ENCODE measurements at regions not wholly inside any gene's neighbourhood (a gene's known extent, or its start where the extent isn't known, plus 50 kb on each side); places are given as distances from the start of the nearest gene placed in this dataset.

- H3K4me3 ChIP-seq (ENCODE audit: low read depth, low read length), result no peak overlapping the region
- no peak overlapping the region for H3K9ac ChIP-seq
- no peaks in the 10 kb centered on the region for H3K4me1 ChIP-seq
- H3K9me3 ChIP-seq (ENCODE audit: control insufficient read depth, low read length), result no peaks in the 10 kb centered on the region
- H2AFZ ChIP-seq, result no peak overlapping the region
- no peak overlapping the region for H3K27ac ChIP-seq
- H3K4me2 ChIP-seq (ENCODE audit: low read length), result no peak overlapping the region
- H3K27me3 ChIP-seq (ENCODE audit: control insufficient read depth, insufficient read depth, low read length), result no peaks in the 10 kb centered on the region
- TF ChIP-seq CTCF (IDR thresholded peaks at IDR 0.05), result no peak
- H3K79me2 ChIP-seq, result no peaks in the 10 kb centered on the region
- H3K36me3 ChIP-seq (ENCODE audit: control insufficient read depth, insufficient read depth, low read length), result no peaks in the 10 kb centered on the region
Measured at GRCh38 chr9:119500072-119500771, 131.0 kb upstream of the BRINP1 start.

GRCh38 chr9:119487118-119487827 is 118.0 kb upstream of the BRINP1 start:
- Histone ChIP-seq H3K9ac (no peak overlapping the region), H3K4me3 (ENCODE audit: low read depth, low read length) (no peak overlapping the region), H3K27me3 (ENCODE audit: control insufficient read depth, insufficient read depth, low read length) (no peaks in the 10 kb centered on the region), H3K79me2 (no peaks in the 10 kb centered on the region), H3K4me1 (no peaks in the 10 kb centered on the region), H3K4me2 (ENCODE audit: low read length) (no peak overlapping the region), H3K9me3 (ENCODE audit: control insufficient read depth, low read length) (no peaks in the 10 kb centered on the region), H3K36me3 (ENCODE audit: control insufficient read depth, insufficient read depth, low read length) (no peaks in the 10 kb centered on the region), H3K27ac (no peak overlapping the region), H2AFZ (no peak overlapping the region)
- no peak for TF ChIP-seq CTCF (IDR thresholded peaks at IDR 0.05)

GRCh38 chr9:119483153-119483552 is 113.9 kb upstream of the BRINP1 start:
- Histone ChIP-seq H3K4me1 (no peaks in the 10 kb centered on the region), H3K4me2 (ENCODE audit: low read length) (no peak overlapping the region), H3K4me3 (ENCODE audit: low read depth, low read length) (no peak overlapping the region), H3K36me3 (ENCODE audit: control insufficient read depth, insufficient read depth, low read length) (no peaks in the 10 kb centered on the region), H3K9me3 (ENCODE audit: control insufficient read depth, low read length) (no peaks in the 10 kb centered on the region), H2AFZ (no peak overlapping the region), H3K9ac (no peak overlapping the region), H3K27ac (no peak overlapping the region), H3K27me3 (ENCODE audit: control insufficient read depth, insufficient read depth, low read length) (no peaks in the 10 kb centered on the region), H3K79me2 (no peaks in the 10 kb centered on the region)
- no peak for TF ChIP-seq CTCF (IDR thresholded peaks at IDR 0.05)

GRCh38 chr9:119477197-119477596 is 108.0 kb upstream of the BRINP1 start:
- Histone ChIP-seq H3K4me2 (ENCODE audit: low read length) (no peak overlapping the region), H3K9me3 (ENCODE audit: control insufficient read depth, low read length) (no peaks in the 10 kb centered on the region), H3K27me3 (ENCODE audit: control insufficient read depth, insufficient read depth, low read length) (no peaks in the 10 kb centered on the region), H3K4me1 (no peaks in the 10 kb centered on the region), H3K9ac (no peak overlapping the region), H3K4me3 (ENCODE audit: low read depth, low read length) (no peak overlapping the region), H3K79me2 (no peaks in the 10 kb centered on the region), H3K36me3 (ENCODE audit: control insufficient read depth, insufficient read depth, low read length) (no peaks in the 10 kb centered on the region), H3K27ac (no peak overlapping the region), H2AFZ (no peak overlapping the region)
- TF ChIP-seq CTCF (IDR thresholded peaks at IDR 0.05), result no peak
